Testis (tissue), 2 donors: ENCODE measurements at regions not wholly inside any gene's neighbourhood (a gene's known extent, or its start where the extent isn't known, plus 50 kb on each side); places are given as distances from the start of the nearest gene placed in this dataset.

Source experiments
- POLR2A ChIP-seq: fragments of 450-650 bp; IDR thresholded peaks from one replicate; pipeline ENCODE4 v1.6.1; 2017; ENCODE audit warnings: antibody characterized with exemption, mild to moderate bottlenecking, moderate library complexity
- TF ChIP-seq, protein P1 (sequence below), 3 experiments: fragments of 450-650 bp in 2 of 3; fragments of 200-600 bp in 1 of 3; sonication (generic) in 1 of 3; IDR thresholded peaks; one replicate each; pipeline ENCODE4 v1.5.1; 2016 to 2019; ENCODE audit warnings: antibody characterized with exemption in 3 of 3, mild to moderate bottlenecking in 2 of 3, moderate library complexity in 1 of 3

GRCh38 chr2:196353717-196354116 lies 182.3 kb upstream of the STK17B start:
- TF ChIP-seq, protein P1, sequence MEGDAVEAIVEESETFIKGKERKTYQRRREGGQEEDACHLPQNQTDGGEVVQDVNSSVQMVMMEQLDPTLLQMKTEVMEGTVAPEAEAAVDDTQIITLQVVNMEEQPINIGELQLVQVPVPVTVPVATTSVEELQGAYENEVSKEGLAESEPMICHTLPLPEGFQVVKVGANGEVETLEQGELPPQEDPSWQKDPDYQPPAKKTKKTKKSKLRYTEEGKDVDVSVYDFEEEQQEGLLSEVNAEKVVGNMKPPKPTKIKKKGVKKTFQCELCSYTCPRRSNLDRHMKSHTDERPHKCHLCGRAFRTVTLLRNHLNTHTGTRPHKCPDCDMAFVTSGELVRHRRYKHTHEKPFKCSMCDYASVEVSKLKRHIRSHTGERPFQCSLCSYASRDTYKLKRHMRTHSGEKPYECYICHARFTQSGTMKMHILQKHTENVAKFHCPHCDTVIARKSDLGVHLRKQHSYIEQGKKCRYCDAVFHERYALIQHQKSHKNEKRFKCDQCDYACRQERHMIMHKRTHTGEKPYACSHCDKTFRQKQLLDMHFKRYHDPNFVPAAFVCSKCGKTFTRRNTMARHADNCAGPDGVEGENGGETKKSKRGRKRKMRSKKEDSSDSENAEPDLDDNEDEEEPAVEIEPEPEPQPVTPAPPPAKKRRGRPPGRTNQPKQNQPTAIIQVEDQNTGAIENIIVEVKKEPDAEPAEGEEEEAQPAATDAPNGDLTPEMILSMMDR (IDR thresholded peaks at IDR 0.05), result no peak
- TF ChIP-seq POLR2A, result no peak
